ENCODE measurements at regions not wholly inside any gene's neighbourhood (a gene's known extent, or its start where the extent isn't known, plus 50 kb on each side); places are given as distances from the start of the nearest gene placed in this dataset.

GRCh38 chr5:74034733-74035132, 408.7 kb downstream of the ARHGEF28 start:
- TF ChIP-seq, protein P1, sequence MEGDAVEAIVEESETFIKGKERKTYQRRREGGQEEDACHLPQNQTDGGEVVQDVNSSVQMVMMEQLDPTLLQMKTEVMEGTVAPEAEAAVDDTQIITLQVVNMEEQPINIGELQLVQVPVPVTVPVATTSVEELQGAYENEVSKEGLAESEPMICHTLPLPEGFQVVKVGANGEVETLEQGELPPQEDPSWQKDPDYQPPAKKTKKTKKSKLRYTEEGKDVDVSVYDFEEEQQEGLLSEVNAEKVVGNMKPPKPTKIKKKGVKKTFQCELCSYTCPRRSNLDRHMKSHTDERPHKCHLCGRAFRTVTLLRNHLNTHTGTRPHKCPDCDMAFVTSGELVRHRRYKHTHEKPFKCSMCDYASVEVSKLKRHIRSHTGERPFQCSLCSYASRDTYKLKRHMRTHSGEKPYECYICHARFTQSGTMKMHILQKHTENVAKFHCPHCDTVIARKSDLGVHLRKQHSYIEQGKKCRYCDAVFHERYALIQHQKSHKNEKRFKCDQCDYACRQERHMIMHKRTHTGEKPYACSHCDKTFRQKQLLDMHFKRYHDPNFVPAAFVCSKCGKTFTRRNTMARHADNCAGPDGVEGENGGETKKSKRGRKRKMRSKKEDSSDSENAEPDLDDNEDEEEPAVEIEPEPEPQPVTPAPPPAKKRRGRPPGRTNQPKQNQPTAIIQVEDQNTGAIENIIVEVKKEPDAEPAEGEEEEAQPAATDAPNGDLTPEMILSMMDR (conservative IDR thresholded peaks at IDR 0.05; ENCODE audit: low read length): no peak
- no peak for TF ChIP-seq EZH2phosphoT487 (IDR thresholded peaks at IDR 0.05; ENCODE audit: borderline replicate concordance)

Data from Loucy (cell line).